Brain pericyte (primary cell): ENCODE measurements at regions not wholly inside any gene's neighbourhood (a gene's known extent, or its start where the extent isn't known, plus 50 kb on each side); places are given as distances from the start of the nearest gene placed in this dataset.

Experiments used
- DNase-seq: peaks from one replicate; pipeline ENCODE4 v3.0.0-alpha.2; 2012; ENCODE audit warnings: low read depth, low spot score

- no peak for DNase-seq
Observed at GRCh38 chr6:40721271-40721952, 134.2 kb upstream of the LRFN2 start.

DNA sequence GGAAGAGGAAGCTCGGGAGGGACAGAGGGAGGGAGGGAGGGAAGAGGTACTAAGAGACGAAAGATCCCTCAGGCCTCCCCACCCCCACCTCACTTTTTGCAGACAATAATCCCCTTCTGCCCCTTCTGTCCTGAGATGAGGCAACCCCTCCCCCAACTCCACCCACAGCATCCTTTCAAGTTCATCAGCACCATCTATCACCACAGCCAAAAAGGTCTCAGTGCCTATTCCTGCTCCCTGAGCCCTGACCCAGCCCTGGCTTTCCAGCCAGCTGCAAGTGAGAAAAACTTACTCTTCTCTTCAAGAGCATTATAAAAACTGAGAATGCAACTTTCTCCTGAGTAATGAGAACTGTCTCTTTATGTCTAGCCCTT, 133.2 kb upstream of the LRFN2 start:
- no peak for DNase-seq

DNA sequence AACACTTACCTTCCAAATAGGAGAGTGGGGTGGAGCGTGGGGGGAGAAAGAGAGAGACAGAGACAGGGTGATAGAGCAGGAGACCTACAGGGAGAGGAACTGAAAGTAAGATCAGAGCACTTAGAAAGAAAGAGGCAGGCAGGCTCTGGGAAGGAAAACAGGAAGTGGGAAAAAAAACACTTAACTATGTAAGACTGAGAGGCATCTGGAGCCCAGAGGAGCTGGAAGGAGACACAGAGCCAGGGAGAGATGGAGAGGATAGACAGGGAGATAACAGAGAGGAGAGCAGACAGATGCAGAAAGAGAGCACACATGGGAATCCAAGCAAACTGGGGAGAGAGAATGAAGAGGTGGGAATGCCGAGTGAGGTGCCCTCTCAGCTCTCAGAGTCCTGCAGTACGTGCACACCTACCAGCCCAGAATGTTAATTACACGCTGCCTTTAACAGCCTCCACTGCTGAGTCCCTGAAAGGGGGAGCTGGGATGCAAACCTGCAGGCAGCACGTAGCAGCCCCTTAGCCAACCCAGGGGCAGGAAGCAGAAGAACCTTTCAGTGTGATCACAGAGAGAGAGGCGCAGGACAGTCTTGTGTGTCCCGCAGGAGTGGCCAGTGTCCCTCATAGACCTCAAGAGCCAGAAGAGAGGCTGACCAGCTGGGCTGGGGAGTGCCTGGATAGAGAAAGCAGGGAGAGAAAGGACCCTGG, 132.7 kb upstream of the LRFN2 start:
- no peak for DNase-seq

DNA sequence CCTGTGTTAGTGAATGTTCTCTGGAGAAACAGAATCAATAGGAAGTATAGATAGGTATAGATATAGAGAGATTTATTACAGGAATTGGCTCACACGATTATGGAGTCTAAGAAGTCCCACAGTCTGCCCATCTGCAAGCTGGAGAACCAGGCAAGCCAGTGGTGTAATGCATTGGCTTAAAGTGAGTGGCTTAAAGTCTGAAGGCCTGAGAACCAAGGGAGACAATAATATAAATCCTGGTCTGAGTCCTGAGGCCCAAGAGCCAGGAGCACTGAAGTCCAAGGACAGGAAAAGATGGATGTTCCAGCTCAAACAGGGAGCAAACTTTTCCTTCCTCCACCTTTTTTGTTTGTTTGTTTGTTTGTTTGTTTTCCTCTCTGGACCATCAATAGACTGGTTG, 131.2 kb upstream of the LRFN2 start:
- DNase-seq: no peak

GRCh38 chr6:40717411-40718057, 130.4 kb upstream of the LRFN2 start:
- DNase-seq: no peak

DNA sequence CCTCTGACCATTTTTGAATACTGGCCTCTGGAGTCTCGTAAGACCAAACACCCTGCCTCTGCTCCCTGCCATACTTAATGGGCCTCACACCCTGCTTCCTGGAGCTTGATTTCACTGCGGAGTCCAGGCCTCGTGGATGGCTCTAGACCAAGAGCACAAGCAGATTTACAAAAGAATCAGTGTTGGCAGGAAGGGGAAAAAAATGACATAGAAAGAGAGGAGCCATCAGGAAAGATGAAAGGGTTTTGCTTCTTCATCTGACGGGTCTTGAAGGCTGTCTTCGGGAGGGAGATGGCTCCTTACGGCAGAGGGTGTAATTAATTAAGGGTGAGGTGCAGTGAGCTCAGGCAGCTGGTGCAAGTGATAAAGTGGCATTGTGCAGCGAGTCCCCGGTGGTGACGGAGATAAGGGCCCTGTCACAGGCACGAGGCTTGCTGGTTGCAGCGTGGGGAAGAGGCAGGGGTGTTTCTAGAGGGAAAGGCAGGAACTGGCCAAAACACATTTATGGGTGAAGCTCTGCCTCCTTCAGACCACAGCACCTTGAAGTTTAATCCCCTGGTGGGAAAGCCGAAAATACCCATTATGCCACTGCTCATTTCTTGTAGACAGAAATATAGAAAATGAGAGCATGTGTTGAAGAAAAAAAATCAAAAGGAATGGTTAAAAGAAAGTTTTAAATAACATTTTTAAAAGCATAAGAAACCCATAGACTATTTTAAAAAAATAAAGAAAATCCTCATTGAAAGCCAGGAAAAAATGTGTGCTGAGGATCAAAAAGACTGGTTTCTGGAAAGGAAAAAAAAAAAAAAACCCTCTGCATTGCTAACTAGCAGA, 128.6 kb upstream of the LRFN2 start:
- DNase-seq: no peak

GRCh38 chr6:40714576-40715564, 127.7 kb upstream of the LRFN2 start:
- DNase-seq: no peak

GRCh38 chr6:40714143-40714542, 127.0 kb upstream of the LRFN2 start:
- DNase-seq: no peak

DNA sequence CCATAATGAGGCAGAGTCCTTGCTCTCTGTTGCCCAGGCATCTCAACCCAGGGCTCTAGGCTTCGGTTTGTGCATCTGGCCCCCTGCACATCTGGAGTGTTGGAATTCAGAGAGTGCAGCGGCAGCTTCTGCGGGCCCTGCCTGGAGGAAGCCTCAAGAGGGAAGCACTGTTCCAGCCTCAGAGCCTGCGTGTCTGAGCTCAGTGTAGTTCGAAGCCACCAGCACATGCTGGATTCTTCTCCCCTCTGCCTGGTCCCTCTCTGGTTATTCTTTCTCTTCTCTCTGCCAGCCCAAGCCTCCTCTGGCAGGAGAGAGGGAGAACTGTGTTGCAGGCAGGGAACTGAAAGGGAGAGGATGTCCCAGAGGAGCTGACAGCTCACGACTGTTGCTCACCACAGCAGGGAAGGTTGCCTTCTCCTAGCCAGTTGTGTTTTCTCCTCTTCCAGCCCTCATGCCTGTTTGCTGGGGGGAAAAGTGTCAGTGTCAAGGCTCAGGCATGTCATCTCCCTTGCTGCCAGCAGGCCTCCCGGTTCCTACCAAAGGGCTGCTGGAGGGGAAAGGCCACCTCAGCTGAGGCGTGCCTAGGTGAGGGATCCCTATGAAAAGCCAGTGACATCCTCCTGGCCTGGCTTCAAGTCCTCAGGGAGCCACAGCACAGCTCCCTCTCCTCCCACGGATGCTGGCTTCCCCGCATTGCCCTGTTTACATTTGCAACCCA, 126.0 kb upstream of the LRFN2 start:
- DNase-seq: no peak

DNA sequence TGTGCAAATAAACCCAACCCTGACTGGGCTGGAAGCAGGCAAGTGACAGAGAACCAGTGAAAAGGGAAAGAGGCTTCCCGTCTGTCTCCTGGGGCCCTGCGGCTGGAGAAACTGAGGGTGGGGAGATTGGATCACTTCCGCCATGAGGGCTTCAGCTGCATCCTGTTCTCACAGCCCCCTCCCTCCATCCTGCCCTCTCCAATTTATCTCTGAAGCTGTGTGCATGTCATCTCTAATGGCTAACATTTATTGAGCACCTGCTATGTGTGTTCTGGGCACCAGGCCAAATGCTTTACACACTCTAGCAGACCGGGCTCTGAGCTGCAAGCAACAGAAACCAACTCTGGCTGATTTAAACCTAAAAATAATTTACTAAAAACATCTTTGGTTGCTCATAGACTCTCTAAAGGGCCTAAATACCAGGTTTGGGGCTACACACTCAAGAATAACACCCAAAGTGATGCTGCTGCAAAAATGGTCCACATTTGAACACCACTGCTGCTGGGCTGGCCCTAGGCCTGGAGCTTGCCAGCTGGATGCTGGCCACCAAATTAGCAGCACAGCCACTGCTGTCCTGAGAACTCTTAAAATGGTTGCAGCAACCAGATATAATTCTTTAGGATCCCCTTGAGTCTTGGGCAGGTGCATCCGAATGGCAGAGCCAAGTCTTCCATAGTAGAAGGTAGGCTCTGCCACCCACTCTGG, 123.6 kb upstream of the LRFN2 start:
- no peak for DNase-seq

GRCh38 chr6:40708049-40708448, 120.9 kb upstream of the LRFN2 start:
- no peak for DNase-seq

DNA sequence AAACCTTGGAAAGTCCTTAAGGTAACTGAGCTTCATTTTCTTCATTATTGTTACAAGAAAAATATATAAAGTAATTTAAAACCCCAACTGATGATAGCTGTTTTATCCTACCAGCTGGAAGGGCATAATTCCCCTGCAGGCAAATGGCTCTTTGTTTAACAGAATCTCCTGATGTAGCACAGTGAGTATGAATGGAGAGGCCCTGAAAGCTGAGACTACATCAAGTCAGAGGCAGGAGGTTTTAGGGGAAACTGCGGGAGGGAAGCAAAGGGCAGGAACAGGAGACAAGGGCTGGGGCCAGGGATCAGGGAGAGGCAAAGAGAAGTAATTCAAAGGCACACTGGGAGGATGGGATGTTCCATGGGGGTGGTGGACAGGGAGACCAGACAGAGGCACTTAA, 119.0 kb upstream of the LRFN2 start:
- no peak for DNase-seq

GRCh38 chr6:40705354-40705753, 118.2 kb upstream of the LRFN2 start:
- no peak for DNase-seq

GRCh38 chr6:40701352-40702007, 114.3 kb upstream of the LRFN2 start:
- no peak for DNase-seq

- DNase-seq: no peak
Observed at GRCh38 chr6:40700006-40700580, 112.9 kb upstream of the LRFN2 start.

DNA sequence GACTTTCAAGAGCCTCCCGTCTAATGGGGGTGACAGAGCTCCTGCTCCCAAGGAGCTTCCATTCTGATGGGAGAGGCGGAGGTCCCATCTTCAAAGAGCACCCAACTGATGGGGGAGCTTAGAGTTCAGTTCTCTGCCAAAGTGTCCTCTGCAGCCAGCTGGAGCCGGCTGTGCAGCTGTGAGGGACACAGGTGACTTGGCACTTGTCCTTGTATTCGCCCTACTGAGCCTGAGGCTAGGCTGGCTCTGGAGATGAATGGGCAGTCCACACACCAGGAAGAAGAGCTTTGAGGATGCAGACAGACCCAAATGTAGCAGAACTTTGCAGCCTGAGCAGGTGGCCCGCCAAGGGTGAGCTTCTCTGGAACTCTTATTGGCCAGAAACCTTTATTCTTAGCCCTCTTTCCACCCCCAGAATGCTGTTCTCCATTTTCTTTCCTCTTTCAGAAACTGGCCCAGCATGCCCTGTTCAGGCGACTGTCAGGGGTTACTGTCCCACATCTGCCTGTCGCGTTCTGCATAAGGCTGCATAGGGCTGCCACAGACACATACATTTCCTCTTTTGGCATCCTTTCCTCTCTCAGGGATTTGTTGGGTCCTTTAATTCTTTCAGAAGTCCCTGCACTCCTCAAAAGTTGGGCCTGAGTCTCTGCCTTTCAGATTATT, 108.7 kb upstream of the LRFN2 start:
- DNase-seq: no peak

- no peak for DNase-seq
Observed at GRCh38 chr6:40695114-40695513, 108.0 kb upstream of the LRFN2 start.

DNA sequence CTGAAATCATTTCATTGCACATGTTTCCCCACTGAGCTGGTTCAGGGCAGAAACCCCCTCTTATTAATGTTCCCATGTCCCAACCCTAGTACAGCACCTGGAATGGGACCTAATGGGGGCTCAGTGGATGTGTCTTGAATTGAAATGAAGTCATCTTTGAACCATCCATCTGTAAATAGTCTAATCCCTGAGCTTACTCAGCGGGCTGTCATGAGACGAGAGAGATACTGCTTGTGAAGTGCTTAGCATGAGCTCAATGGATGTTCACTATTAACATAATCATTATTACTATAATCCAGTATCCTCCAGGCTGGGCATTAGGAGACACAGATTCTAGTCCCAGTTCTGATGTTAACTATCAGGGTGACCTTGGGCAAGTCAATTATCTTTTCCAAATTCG, 106.6 kb upstream of the LRFN2 start:
- no peak for DNase-seq
